ENCODE measurements at regions not wholly inside any gene's neighbourhood (a gene's known extent, or its start where the extent isn't known, plus 50 kb on each side); places are given as distances from the start of the nearest gene placed in this dataset.

DNA sequence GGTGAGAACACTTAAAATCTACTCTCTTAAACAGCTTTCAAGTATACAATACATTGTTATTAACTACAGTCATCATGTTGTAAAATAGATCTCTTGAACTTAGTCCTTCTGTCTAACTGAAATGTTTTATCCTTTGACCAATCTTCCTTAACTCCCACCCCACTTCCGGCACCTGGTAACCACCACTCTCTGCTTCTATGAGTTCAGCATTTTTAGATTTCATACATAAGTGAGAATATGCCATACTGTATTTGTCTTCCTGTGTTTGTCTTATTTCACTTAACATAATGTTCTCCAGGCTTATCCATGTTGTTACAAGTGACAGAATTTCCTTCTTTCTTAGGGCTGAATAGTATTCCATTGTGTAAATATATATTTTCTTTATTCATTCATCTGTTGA, 144.1 kb upstream of the TRPC4 start:
- TF ChIP-seq, protein P1, sequence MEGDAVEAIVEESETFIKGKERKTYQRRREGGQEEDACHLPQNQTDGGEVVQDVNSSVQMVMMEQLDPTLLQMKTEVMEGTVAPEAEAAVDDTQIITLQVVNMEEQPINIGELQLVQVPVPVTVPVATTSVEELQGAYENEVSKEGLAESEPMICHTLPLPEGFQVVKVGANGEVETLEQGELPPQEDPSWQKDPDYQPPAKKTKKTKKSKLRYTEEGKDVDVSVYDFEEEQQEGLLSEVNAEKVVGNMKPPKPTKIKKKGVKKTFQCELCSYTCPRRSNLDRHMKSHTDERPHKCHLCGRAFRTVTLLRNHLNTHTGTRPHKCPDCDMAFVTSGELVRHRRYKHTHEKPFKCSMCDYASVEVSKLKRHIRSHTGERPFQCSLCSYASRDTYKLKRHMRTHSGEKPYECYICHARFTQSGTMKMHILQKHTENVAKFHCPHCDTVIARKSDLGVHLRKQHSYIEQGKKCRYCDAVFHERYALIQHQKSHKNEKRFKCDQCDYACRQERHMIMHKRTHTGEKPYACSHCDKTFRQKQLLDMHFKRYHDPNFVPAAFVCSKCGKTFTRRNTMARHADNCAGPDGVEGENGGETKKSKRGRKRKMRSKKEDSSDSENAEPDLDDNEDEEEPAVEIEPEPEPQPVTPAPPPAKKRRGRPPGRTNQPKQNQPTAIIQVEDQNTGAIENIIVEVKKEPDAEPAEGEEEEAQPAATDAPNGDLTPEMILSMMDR (IDR thresholded peaks at IDR 0.05): no peak
- TF ChIP-seq POLR2AphosphoS5 (IDR thresholded peaks at IDR 0.05; ENCODE audit: low read depth, low read length) (no peak), SIN3A (IDR thresholded peaks at IDR 0.05; ENCODE audit: borderline replicate concordance, insufficient read depth, low read depth, low read length) (no peak)
